Bronchial epithelial cell (primary cell): ENCODE measurements at regions not wholly inside any gene's neighbourhood (a gene's known extent, or its start where the extent isn't known, plus 50 kb on each side); places are given as distances from the start of the nearest gene placed in this dataset.

Experiments
- DNase-seq: peaks from one replicate; pipeline ENCODE4 v3.0.0-alpha.2; 2010; ENCODE audit warnings: low read depth
- FAIRE-seq: peaks from 2 replicates; lab custom pipeline; 2011; peaks lifted over from hg19 to GRCh38; lab: Jason Lieb, UNC
- H3K27me3 ChIP-seq: 2 replicates; pipeline ENCODE4 v1.5.1; 2011; ENCODE audit warnings: low read length; ENCODE audit not compliant: control insufficient read depth, insufficient read depth
- H3K36me3 ChIP-seq: 2 replicates; pipeline ENCODE4 v1.5.1; 2011; ENCODE audit warnings: low read length; ENCODE audit not compliant: control insufficient read depth, insufficient read depth
- H3K4me3 ChIP-seq: 2 replicates; pipeline ENCODE4 v1.5.1; 2011; ENCODE audit warnings: mild to moderate bottlenecking, low read depth, low read length, control low read depth
- TF ChIP-seq, protein P1 (sequence below): IDR thresholded peaks from 2 replicates; pipeline ENCODE4 v1.5.1; 2011; ENCODE audit warnings: mild to moderate bottlenecking, moderate library complexity, low read length, control low read depth, inconsistent platforms; ENCODE audit not compliant: insufficient read depth, severe bottlenecking

DNA sequence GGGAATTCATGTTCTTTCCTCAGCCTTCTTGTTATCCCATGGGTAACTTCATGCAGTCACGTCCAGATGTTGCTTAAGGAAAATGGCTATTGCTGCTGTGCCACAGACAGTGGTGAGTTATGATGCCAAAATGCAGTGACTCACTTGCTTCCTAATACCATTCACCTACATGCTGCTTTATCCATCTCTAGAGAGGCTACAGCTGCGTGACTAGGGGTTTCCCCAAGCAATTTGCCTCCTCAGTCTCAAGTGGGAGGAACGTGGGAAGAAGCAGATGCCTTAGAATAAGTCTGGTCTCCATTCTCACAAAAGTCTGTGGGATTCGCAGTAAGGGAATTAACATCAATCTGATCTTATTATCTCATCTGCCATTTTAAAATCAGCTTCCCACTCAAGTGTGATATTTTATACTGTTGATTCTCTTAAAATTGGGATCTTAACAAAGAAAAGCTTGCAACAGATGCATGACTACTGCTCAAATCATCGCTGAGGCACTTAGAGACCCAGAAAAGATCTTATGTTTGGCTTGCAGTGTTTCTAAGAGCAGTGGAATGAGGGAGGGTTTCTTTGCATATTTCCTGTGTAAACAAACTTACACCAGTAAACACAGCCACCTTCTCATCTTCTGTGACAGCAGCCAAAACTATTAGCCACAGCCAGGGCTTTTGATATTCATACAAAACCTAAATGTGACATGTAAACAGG lies 62.0 kb upstream of the ACP3 start:
- Histone ChIP-seq H3K27me3 (no peaks in the 10 kb centered on the region), H3K36me3 (no peaks in the 10 kb centered on the region), H3K4me3 (no peak overlapping the region)
- peak; percentile 96 for DNase-seq
- TF ChIP-seq, protein P1, sequence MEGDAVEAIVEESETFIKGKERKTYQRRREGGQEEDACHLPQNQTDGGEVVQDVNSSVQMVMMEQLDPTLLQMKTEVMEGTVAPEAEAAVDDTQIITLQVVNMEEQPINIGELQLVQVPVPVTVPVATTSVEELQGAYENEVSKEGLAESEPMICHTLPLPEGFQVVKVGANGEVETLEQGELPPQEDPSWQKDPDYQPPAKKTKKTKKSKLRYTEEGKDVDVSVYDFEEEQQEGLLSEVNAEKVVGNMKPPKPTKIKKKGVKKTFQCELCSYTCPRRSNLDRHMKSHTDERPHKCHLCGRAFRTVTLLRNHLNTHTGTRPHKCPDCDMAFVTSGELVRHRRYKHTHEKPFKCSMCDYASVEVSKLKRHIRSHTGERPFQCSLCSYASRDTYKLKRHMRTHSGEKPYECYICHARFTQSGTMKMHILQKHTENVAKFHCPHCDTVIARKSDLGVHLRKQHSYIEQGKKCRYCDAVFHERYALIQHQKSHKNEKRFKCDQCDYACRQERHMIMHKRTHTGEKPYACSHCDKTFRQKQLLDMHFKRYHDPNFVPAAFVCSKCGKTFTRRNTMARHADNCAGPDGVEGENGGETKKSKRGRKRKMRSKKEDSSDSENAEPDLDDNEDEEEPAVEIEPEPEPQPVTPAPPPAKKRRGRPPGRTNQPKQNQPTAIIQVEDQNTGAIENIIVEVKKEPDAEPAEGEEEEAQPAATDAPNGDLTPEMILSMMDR: no peak
- peak; percentile 96 for FAIRE-seq

DNA sequence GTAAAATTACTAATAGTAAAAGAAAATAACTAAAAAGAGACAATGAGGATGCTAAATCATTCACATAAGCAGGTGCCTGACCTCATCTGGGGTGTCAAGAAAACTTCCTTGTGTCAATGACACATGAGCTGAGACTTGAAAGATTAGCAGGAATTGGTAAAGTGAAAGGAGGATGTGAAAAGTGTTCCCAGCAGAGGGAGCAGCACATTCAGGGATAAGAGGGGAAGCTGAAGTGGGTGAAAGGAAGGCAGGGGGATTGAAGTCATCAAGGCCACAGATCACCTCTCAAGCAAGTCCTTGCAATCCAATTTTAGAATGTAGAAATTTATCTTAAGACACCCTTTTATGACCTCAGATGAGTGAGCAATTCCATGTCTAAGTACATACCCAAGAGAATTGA lies 60.2 kb upstream of the ACP3 start:
- peak; percentile 71 for DNase-seq
- no peak for FAIRE-seq
- TF ChIP-seq, protein P1: peak; percentile 61

DNA sequence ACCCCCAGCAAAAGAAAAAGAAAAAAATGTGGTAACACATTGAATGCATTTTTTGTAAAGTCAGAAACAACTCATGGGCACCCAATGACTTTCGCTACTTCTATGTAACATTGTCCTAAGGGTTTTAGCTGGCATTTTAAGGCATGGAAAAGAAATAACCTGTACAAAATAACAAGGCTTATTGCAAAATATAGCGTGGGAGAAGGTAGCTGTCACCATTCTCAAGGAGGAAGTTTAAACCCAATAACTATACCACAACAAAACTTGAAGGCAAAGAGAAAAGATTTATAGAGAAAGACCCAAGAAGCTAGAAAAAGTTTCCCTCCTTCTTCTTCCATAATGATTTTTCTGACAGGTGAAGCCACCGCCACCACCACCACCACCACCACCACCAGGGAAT lies 55.7 kb upstream of the ACP3 start:
- DNase-seq: no peak
- Histone ChIP-seq H3K36me3 (no peaks in the 10 kb centered on the region), H3K27me3 (no peaks in the 10 kb centered on the region), H3K4me3 (no peak overlapping the region)
- no peak for FAIRE-seq
- TF ChIP-seq, protein P1: no peak

More for the DNA sequence above, 60.2 kb upstream of the ACP3 start:
- Histone ChIP-seq H3K36me3 (no peaks in the 10 kb centered on the region), H3K4me3 (no peak overlapping the region), H3K27me3 (no peaks in the 10 kb centered on the region)

DNA sequence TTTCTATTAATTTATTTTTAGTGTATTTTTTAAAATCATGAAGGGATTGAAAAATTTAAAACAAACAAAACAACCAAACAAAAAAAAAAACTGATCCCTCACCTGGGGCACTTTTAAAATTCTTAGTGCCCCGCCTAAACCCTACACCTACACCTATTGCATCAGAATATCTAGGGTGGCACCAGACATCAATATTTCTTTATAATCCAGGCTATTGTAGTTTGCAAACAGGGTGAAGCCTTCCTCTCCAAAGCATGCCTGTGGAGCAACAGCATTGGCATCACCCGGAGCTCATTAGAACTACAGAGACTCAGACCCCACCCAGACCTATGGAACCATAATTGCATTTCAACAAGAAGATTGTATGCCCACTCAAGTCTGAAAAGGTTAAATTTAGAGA lies 54.9 kb upstream of the ACP3 start:
- FAIRE-seq: no peak
- TF ChIP-seq, protein P1: no peak
- Histone ChIP-seq H3K27me3 (no peaks in the 10 kb centered on the region), H3K4me3 (no peak overlapping the region), H3K36me3 (no peaks in the 10 kb centered on the region)
- DNase-seq: peak; percentile 23

DNA sequence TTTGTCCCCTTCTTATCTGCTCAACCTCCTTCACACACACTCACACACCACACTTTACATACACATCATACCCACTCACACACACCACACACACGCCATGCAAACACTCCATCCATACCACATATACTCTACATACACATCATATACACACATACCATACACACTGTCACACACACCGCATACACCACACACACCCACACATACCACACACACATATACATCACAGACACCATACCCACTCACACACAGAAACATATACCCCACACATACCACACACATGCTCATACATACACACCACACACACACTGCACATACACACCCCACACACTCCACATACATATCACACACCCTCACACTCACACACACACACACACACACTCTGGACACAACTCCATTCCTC lies 54.3 kb upstream of the ACP3 start:
- DNase-seq: no peak
- Histone ChIP-seq H3K4me3 (no peak overlapping the region), H3K36me3 (no peaks in the 10 kb centered on the region), H3K27me3 (no peaks in the 10 kb centered on the region)
- TF ChIP-seq, protein P1: no peak
- FAIRE-seq: peak; percentile 73

DNA sequence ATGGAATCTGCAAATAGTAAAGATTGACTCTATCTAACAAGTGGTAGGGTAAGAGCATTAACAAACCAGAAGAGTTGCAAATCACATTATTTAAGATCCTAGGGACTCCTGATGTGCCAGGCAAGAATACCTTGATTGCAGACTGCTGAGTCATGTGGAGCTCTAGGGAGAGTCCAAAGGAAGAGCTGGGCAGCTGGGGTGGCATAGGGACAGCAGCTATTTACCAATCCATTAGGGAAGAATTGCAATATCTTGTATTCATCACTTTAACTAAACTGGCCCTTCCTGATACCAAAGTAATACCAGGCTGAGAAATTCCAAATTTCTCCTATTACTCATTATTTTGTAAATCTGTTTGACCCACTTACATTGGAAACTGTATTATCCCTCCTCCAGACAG lies 52.2 kb upstream of the ACP3 start:
- TF ChIP-seq, protein P1: no peak
- DNase-seq: peak; percentile 65
- FAIRE-seq: no peak
- no peaks in the 10 kb centered on the region for H3K27me3 ChIP-seq
- H3K4me3 ChIP-seq: no peak overlapping the region
- no peaks in the 10 kb centered on the region for H3K36me3 ChIP-seq
